DMS53 treated with DMSO at 0.1 percent for 48 hours (cell line): ENCODE measurements at regions not wholly inside any gene's neighbourhood (a gene's known extent, or its start where the extent isn't known, plus 50 kb on each side); places are given as distances from the start of the nearest gene placed in this dataset.

ENCODE experiments used
- DNase-seq: peaks from one replicate; lab custom pipeline; 2025; ENCODE audit not compliant: unreplicated experiment; lab: John Stamatoyannopoulos, UW

DNA sequence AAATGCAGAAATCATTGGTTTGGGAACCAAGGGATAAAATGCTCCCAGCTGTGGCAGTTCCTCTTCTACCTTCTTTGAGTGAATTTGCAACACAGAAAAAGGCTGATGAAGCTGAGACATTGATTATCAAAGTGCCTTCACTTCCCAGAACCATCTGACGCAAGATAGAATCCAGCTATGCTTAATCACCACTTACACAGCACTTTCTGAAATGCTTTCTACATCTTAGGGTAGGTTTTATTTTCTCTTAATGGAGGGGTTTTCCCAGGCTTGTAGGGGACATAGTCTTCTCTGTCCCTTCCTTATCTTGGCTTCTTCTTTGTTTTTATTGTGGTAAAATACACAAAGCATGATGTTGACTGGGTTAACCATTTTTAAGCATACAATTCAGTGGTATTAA lies 332.6 kb upstream of the ZNF32 start:
- DNase-seq: no peak

- no peak for DNase-seq
Measured at GRCh38 chr10:43980715-43981114, 332.0 kb upstream of the ZNF32 start.

DNA sequence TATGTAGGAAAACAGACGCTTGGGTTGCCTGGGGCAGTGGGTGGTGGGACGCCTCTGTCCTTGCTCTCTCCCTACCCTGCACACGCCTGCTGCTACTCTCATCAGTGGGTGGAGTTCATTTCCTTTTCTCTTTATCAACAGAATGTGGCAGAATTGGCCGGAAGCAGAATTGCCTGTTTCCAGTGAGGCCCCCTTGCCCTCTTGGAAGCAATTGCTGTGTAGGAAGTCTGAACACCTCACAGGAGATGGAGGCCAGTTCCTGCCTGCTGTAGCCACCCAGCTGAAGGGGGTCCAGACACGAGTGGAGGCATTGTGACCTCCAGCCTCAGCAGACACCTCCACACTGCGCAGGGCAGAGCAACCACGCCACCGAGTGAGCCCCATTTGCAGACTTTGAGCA lies 331.6 kb upstream of the ZNF32 start:
- DNase-seq: no peak

DNA sequence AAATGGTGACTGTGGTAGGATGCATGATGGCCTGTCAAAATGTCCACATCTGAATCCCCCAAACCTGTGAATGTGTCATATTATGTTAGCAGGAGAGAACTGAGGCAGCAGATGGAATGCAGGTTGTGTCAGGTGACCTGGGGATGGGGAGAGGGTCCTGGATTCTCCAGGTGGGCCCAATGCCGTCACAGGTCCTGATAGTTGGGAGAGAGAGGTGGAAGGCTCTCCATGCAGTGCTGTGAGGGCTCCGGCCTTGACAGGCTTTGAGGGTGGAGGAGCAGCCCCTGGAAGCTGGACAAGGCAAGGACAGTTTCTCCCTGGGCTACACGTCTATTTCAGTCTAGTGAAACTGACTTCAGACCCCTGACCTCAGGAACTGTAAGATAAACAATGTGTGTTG lies 330.9 kb upstream of the ZNF32 start:
- DNase-seq: no peak

DNA sequence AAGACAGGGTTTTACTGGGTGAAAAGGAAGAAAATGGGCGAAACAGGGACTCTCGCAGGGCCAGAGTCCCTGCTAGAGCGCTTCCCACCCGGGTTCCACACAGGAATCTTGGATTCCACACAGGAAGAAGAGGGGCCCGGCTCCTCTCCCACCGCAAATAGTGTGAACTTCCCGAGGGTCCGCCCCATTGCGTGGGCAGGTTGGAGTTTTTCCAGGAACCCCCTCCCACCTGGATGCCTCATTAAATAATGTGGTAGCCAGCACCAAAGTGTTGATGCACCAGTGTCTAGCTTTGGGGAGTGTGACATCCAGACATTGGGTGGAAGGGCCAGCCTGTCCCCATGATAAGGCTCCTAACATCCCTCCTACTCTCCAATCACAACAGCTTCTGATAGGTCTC lies 330.3 kb upstream of the ZNF32 start:
- no peak for DNase-seq

GRCh38 chr10:43978091-43978490 lies 329.4 kb upstream of the ZNF32 start:
- no peak for DNase-seq

- no peak for DNase-seq
Measured at GRCh38 chr10:43976292-43976691, 327.6 kb upstream of the ZNF32 start.

DNA sequence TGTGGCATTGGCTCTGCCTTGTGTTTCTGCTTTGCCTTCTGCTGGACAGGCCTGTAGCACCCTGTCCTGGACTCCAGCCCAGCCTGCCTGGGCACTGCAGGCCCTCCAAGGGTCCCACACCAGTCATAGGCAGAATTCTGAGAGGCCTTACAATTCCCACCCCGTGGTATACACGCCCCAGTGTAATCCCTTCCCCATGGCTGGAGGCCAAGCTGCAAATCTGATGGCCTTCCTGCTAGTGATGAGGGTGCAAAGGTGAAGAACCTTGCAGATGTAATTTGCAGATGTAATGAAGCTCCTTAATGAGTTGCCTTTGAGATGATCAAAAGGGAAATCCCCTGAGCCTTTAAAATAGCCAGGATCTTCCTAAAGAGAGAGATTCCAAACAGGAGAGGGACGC lies 325.1 kb upstream of the ZNF32 start:
- no peak for DNase-seq

GRCh38 chr10:43972976-43973647 lies 324.4 kb upstream of the ZNF32 start:
- no peak for DNase-seq

DNA sequence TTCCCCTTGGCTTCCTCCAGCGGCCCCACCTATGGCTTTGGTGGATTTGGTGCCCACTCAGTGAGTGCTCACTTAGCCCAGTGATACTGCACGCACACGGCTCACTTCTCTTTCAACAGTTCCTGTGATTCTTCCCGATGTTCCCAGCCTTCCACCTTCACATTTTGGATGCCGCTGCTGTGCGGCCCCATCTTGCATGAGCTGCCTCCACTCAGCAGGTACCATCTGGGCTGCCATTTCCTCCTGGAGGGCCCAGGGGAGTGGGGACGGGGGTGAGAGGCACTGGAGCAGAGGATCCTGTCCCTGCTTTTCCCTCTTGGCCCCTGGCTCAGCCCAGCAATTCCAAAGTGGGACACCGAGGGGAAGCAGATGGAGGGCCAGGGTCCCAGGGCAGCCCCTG lies 323.3 kb upstream of the ZNF32 start:
- no peak for DNase-seq

GRCh38 chr10:43971306-43971705 lies 322.6 kb upstream of the ZNF32 start:
- no peak for DNase-seq

GRCh38 chr10:43970717-43971116 lies 322.0 kb upstream of the ZNF32 start:
- DNase-seq: no peak

- no peak for DNase-seq
Measured at GRCh38 chr10:43970018-43970698, 321.5 kb upstream of the ZNF32 start.

- no peak for DNase-seq
Measured at GRCh38 chr10:43969506-43969905, 320.8 kb upstream of the ZNF32 start.

GRCh38 chr10:43968961-43969360 lies 320.3 kb upstream of the ZNF32 start:
- DNase-seq: no peak

DNA sequence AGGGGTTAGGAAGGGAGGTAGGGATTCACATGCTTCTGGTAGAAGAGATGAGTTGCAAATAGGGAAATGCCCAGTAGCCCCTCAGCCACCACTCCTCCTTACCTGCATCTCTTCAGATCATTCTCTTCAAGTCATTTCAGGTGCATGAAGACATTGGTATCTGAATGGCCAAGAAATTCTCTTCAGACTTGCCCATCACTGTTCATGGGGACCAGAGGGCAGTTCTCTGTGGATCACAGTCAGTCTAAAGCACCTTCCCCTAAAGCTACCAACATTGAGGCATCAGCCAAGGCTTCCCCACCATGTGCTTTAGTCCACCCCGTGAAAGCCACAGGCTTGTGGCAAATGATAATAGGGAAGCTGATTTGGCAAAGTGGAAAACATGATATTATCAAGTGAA lies 319.4 kb upstream of the ZNF32 start:
- no peak for DNase-seq

DNA sequence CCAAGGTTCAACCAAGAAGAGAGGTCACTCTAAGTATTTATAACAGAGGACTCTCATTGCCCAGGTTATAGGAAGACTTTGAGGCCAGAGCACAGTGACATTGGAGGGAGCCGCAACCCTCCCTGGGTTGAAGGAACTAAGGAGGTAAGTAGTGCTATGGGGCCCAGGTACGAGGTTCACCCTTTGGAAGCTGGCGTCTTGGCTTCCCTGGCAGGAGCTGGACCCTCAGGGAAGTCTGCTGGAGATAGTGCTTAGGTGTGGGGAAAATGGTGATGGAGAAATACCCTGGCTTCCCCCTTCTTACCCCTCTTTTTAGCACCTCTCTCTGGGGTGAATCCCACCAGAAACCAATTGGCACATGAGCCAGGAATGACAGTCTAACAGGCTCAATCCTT lies 317.9 kb upstream of the ZNF32 start:
- DNase-seq: no peak

DNA sequence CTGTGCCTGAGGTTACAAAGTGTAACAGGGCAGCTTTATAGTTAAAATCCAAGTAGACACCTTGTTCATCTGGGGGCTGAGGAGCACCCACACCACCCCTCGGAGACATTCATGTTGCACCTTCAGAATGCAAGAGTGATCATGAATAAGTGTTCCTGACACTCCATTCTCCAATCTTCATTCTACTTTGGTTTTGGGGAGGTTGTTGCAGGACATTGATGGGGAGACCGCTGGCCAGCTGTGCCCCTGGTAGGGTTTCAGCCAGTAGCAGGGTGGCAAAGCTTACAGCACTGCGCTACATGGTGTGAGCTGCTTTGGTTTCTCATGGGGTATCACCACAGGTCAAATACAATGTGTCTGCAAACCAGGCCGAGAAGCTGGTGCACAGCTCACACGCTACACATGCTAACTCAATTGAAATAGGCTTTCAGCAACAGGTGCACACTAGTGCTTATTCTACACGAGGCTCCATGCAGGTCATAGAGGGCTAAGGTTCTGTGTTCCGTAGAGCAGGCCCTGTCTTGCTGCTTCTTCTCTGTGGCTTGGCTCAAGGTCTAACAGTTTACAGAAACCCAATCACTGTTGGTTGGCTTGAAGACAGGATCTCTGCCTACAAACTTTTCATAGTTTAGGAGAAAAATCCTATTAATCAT lies 317.4 kb upstream of the ZNF32 start:
- no peak for DNase-seq

DNA sequence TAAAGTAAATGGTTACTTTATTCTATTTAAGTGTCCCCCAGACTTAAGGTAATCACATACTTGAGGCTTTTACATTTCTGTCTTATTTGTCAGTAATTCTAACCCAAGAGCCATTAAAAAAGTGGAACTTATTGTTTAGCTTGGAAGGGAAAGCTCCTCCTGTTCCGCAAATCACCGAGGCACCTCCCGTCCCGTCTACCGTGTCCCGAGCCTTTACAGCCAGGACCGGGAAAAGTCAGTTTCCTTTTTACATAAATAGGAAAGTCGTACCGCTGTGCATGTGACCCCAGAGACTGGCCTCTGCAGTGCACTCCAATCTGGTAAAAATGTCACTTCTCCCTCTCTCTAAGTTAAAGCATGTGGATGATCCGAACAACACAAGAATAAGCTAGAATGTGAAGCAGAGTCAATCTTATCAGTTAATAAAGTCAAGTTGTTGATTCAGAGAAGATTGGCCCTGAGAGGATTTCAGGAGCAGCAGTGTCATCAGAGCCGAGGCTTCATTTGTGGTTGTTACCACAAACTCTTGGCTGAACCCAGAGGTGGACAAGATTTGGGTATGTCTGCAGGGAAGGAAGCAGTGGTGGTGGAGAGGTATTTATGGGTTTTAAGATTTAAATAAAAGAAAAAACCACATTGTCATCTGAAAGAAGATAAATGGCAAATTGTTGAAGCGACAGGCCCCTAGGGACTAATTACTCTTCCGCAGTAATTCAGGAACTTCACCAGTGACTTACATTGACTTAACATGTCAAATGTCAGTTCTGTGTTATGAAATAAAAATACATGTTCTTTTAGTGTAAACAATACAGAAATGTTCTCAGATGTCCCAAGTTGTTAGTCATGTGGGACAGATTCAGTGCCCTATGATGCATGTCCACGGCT lies 316.6 kb upstream of the ZNF32 start:
- no peak for DNase-seq

DNA sequence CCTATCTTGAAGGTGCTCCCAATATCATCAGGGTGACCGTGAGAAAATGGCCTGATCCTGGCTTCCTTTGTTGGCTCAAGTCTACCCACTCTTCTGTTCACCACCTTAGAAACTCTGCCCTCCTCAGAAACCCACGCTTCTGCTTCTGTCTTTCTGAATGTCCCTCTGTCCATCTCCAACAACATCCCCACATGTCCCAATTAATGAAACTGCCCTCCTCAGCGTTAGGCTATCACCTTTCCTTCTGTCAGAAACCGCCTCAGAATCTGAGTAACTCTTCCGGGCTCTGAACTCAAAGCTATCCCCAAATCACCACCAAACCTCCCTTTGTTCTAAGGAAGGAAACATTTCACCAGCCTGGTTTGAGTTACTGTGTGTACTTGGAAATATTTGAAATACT lies 315.8 kb upstream of the ZNF32 start:
- DNase-seq: no peak

- no peak for DNase-seq
Measured at GRCh38 chr10:43963793-43964425, 315.2 kb upstream of the ZNF32 start.
